Right cardiac atrium (tissue), 5 donors: ENCODE measurements at regions not wholly inside any gene's neighbourhood (a gene's known extent, or its start where the extent isn't known, plus 50 kb on each side); places are given as distances from the start of the nearest gene placed in this dataset.

ENCODE experiments used
- ATAC-seq, 2 donors: fragments of 200-7000 bp; cut with Tn5 transposase; one replicate each; pipeline versions ENCODE4 v1.8.0 to v1.9.1; 2020; ENCODE audit warnings: moderate library complexity in 2 of 2, mild to moderate bottlenecking in 1 of 2
- DNase-seq, 3 donors: peaks; one replicate each; pipeline ENCODE4 v3.0.0-alpha.2; 2020
- H3K27ac ChIP-seq: one replicate; pipeline ENCODE4 v1.5.1; 2013; ENCODE audit warnings: mild to moderate bottlenecking, low read length, control low read depth, moderate library complexity
- H3K27me3 ChIP-seq: one replicate; pipeline ENCODE4 v1.6.1; 2013; ENCODE audit not compliant: control insufficient read depth, insufficient read depth
- H3K4me1 ChIP-seq: one replicate; pipeline ENCODE4 v1.6.1; 2013; ENCODE audit warnings: low read length; ENCODE audit not compliant: control insufficient read depth, insufficient read depth
- H3K4me3 ChIP-seq: one replicate; pipeline ENCODE4 v1.5.1; 2013; ENCODE audit warnings: low read length, control low read depth
- H3K9me3 ChIP-seq: one replicate; pipeline ENCODE4 v1.6.1; 2013; ENCODE audit warnings: low read length; ENCODE audit not compliant: control insufficient read depth
- WGBS: extraction: QIAGEN DNeasy Blood & Tissue Kit; methylation state at CpG from one replicate; pipeline ENCODE4 v1.1.7; 2013; 5-methylcytosine and 5-hydroxymethylcytosine counted together
- intact Hi-C, 4 donors: fragments of 100-400 bp; cut with DNase I; formaldehyde crosslinking; loops; one replicate each; pipeline versions ENCODE4 v1.11.0 to v1.14.0; 2022 to 2023
- donor health status: healthy with polysubstance abuse.
- donor health status: DM: no; HTN: yes; CAD: no.
- donor health status: DM: no; HTN: no; CAD: no.
- donor health status: DM: no; HTN: yes; CAD: no; lungs with severe emphysema.
- donor health status: DM: yes; HTN: yes; CAD: no.

DNA sequence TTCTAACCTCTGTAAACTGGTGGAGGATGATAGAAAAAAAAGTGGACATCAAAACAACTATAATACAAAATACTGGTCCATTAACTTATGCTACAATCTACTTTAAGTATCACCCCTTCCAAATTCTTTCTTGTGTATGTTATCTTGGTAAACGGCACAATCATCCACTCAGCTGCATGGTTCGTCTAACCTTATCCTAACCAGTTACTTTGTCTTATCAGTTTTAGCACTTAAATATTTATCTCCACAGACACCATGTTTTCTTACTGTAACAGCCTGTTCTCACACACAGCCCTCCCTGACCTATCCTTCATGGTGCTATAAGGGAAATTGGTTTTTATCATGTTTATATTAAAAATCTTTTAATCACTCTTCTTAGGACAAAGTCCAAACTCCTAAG, 157.2 kb downstream of the PTGER3 start:
- Histone ChIP-seq H3K4me3 (no peak overlapping the region), H3K27ac (no peak overlapping the region), H3K9me3 (no peaks in the 10 kb centered on the region), H3K4me1 (peaks cover 2% of the 10 kb centered on the region), H3K27me3 (no peaks in the 10 kb centered on the region)
- intact Hi-C loops: loop anchor here in 1 of 4 donors (10.0 kb wide), 1 partner anchor 186 kb away; no protein-coding TSS in a partner anchor
- ATAC-seq: no peak
- WGBS: 36% methylated on average over 2 of the region's 2 CpGs
- DNase-seq: no peak

DNA sequence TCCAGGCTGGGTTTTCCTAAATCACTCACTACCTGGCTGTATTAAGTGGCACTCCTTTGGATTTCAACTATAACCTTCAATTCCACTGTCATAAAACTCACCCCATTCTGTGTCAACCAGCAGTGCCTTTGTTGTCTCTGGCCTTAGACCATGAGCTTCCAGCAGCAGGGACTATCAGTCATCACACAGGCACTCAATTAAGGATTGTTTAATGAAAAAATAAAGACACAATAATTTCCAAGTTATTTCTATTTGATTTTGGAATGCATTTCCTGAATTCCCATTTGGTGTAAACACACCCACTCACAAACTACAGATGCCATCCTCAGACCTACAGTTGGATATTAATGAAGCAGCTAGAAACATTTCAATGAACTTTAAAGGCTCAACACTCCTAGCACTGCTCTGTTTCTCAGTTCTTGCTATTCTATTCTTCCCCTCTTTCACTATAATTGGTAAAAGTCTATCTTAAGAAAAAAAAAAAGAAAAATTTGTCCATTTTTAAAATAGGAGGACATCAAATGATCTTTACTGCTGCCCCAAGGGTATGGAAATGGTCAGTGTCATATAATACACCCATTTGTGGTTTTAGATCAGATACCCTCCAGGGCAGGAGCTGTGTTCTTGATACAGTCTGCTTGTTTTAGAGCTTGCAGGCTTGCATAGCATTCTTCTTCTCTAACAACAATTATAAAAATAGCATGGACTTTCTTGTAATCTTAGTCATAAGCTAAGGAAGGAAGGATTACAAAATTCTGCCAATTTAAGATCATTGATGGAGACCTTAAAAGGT, 156.4 kb downstream of the PTGER3 start:
- Histone ChIP-seq H3K4me1 (peaks cover 2% of the 10 kb centered on the region), H3K9me3 (no peaks in the 10 kb centered on the region), H3K4me3 (no peak overlapping the region), H3K27ac (no peak overlapping the region), H3K27me3 (no peaks in the 10 kb centered on the region)
- intact Hi-C loops: loop anchor here in 1 of 4 donors (10.0 kb wide), 1 partner anchor 186 kb away; no protein-coding TSS in a partner anchor
- ATAC-seq: no peak
- no peak for DNase-seq

DNA sequence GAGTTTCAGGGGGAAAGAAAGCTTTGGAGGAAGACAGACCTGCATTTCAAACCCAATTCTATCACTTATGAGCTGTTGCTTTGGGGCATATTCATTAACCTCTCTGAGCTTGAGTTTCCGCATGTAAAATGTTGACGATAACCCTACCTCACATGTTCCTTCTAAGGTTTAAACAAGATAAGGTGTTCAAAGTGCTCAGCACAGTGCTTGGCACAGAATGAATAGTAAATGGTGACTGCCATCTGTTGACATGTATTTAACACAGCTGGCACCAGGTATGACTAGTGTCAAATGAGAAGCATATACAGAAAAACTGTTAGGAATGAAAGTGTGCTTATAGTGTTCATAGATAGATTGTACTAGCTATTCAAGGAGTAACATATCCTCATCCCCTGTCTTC, 155.5 kb downstream of the PTGER3 start:
- no peak for ATAC-seq
- H3K27ac ChIP-seq: no peak overlapping the region
- H3K27me3 ChIP-seq: no peaks in the 10 kb centered on the region
- H3K4me1 ChIP-seq: peaks cover 2% of the 10 kb centered on the region
- no peak overlapping the region for H3K4me3 ChIP-seq
- DNase-seq: no peak
- intact Hi-C loops: loop anchor here in 1 of 4 donors (10.0 kb wide), 1 partner anchor 187 kb away; no protein-coding TSS in a partner anchor
- H3K9me3 ChIP-seq: no peaks in the 10 kb centered on the region
- WGBS: 98% methylated on average over 2 of the region's 2 CpGs

DNA sequence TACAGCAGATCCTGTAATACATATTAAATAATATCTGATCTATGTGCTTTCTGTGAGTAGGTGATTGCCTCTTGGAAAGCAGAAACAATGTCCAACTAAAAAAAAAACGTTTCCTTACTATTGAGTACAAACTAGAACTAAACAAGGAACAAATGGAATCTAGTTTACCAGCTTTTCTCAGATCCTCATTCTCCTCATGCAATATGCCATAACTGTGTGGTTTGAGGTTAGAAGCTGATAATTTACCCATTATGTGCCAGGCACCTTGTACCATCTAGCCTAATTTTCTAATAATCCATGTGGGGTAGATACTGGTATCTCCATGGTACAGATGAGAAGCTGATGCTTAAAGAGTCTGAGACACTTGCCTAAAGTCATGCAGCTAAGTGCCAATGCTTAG, 154.7 kb downstream of the PTGER3 start:
- no peaks in the 10 kb centered on the region for H3K9me3 ChIP-seq
- DNase-seq (no peak), ATAC-seq (no peak)
- no peak overlapping the region for H3K4me3 ChIP-seq
- intact Hi-C loops: loop anchor here in 1 of 4 donors (10.0 kb wide), 1 partner anchor 188 kb away; no protein-coding TSS in a partner anchor
- 20% methylated on average over 1 of the region's 1 CpG for WGBS
- no peak overlapping the region for H3K27ac ChIP-seq
- no peaks in the 10 kb centered on the region for H3K27me3 ChIP-seq
- H3K4me1 ChIP-seq: peaks cover 2% of the 10 kb centered on the region

DNA sequence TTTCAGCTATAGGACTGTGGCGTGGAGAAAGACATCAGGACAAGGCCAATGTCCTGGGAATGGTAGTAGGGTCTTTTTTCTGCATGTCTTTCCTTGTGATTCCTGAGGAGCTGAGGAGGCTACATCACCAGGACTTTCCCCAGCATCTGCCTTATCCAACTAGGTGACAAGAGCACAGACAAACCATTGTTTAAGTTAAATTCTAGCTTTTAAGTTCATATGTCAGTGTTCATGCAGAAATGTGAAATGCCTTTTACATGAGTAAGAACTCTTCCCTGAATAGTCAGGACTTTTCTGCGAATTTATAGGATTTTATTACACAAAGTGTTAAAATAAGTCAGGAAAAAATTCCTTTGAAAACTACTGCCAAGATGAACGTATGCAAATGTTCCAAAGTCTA, 154.2 kb downstream of the PTGER3 start:
- Histone ChIP-seq H3K4me3 (no peak overlapping the region), H3K9me3 (no peaks in the 10 kb centered on the region), H3K27me3 (no peaks in the 10 kb centered on the region), H3K27ac (no peak overlapping the region), H3K4me1 (peaks cover 2% of the 10 kb centered on the region)
- no peak for DNase-seq
- no peak for ATAC-seq
- 64% methylated on average over 3 of the region's 3 CpGs for WGBS
- intact Hi-C loops: loop anchor here in 1 of 4 donors (10.0 kb wide), 1 partner anchor 189 kb away; no protein-coding TSS in a partner anchor

DNA sequence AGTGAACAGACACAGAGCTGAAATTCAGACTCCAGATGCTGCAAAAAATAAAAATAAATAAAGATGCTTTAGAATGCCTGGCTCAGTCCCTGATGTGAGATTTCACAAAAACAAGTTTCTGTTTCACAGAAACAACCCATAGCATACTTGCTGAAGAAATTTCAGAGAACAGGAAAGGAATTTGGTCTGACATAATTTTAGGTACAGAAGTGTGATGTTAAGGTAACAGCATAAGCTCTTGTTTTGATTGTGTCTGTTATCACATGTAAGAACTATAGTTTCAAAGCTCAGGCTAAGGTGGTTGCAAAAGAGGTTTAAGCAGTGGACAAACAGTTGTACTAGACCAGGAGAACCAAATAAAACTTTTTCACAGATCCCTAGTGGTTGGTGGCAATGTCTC, 152.1 kb downstream of the PTGER3 start:
- Histone ChIP-seq H3K4me3 (no peak overlapping the region), H3K27me3 (no peaks in the 10 kb centered on the region), H3K4me1 (peaks cover 2% of the 10 kb centered on the region), H3K9me3 (no peaks in the 10 kb centered on the region), H3K27ac (no peak overlapping the region)
- DNase-seq: no peak
- intact Hi-C loops: loop anchor here in 1 of 4 donors (10.0 kb wide), 1 partner anchor 191 kb away; no protein-coding TSS in a partner anchor
- ATAC-seq: no peak

DNA sequence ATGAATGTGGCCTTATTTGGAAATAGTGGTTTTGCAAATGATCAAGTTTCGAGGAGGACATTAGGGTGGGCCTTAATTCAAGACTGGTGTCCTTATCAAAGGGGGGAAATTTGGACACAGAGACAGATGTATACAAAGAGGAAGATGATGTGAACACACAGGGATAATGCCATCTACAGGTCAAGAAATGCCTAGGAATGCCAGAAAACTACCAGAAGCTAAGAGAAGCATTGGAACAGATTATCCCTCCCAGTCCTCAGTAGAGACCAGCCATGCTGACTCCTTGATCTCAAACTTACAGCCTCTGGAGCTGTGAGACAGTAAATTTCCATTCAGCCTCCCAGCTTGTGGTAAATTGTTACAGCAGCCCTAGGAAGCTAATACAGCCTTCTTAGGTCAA, 151.4 kb downstream of the PTGER3 start:
- DNase-seq (no peak), ATAC-seq (no peak)
- H3K27ac ChIP-seq: no peak overlapping the region
- no peaks in the 10 kb centered on the region for H3K4me1 ChIP-seq
- intact Hi-C loops: loop anchor here in 1 of 4 donors (10.0 kb wide), 1 partner anchor 191 kb away; no protein-coding TSS in a partner anchor
- 47% methylated on average over 1 of the region's 1 CpG for WGBS
- no peaks in the 10 kb centered on the region for H3K9me3 ChIP-seq
- H3K27me3 ChIP-seq: no peaks in the 10 kb centered on the region
- no peak overlapping the region for H3K4me3 ChIP-seq

DNA sequence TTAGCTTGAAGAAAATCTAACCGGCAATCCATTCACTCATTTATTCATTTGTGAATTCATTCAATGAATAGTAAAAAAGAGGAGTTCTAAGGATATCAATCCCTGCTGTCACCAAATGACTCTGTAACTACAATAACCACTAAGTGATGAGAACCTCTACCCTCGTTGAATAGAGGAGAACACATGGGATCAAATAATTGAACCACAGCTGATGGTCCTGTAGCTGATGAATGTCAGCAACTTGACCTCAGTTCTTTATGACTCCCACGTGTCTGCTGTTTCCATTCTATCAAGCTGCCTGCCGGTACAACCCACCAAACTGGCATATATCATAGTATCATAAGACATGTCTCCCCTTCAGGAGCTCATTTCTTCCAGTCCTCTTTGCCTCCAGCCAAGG, 150.3 kb downstream of the PTGER3 start:
- DNase-seq: no peak
- Histone ChIP-seq H3K4me1 (no peaks in the 10 kb centered on the region), H3K9me3 (no peaks in the 10 kb centered on the region), H3K4me3 (no peak overlapping the region), H3K27me3 (no peaks in the 10 kb centered on the region), H3K27ac (no peak overlapping the region)
- intact Hi-C loops: loop anchor here in 1 of 4 donors (10.0 kb wide), 1 partner anchor 192 kb away; no protein-coding TSS in a partner anchor
- WGBS: 65% methylated on average over 4 of the region's 4 CpGs
- no peak for ATAC-seq

DNA sequence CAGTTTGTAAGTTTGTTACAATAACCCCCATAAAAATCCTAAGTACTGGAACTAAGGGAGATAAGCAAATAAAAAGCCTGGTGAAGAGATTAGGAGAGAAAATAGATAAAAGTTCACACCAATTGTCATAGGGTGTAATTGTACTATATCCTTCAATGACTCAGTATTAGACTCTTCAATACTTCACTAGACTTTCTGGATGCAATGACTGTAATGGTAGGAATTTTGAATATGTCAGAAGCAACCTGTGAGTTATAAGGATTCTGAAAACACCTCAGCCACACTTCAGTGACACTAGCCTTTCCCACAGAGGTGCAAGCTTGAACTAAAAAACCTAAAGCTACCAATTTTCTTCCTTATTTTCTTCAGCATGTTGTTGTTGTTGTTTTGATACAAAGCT, 147.9 kb downstream of the PTGER3 start:
- H3K27me3 ChIP-seq: no peaks in the 10 kb centered on the region
- intact Hi-C loops: loop anchor here in 1 of 4 donors (10.0 kb wide), 1 partner anchor 195 kb away; no protein-coding TSS in a partner anchor
- H3K4me1 ChIP-seq: no peaks in the 10 kb centered on the region
- ATAC-seq (no peak), DNase-seq (no peak)
- H3K9me3 ChIP-seq: no peaks in the 10 kb centered on the region
- no peak overlapping the region for H3K4me3 ChIP-seq
- H3K27ac ChIP-seq: no peak overlapping the region

DNA sequence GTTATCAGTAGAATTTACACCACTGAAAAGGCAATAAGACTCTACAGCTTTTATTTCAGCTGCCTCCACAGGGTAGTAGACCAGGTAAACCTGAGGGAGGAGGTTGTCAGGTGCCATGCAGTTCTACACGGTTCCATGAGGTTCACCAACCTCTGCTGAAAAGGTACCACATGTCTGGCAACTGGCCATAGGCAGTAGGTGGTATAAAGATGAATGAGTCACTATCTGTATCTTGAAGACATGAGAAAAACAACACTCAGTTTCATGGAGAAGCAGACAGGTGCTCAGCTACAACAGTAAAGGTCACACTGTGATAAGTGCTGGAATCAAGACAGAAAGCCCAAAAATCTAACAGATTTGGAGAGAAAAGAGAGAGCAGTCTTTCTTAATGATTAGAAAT, 145.4 kb downstream of the PTGER3 start:
- Histone ChIP-seq H3K4me3 (no peak overlapping the region), H3K4me1 (no peaks in the 10 kb centered on the region), H3K9me3 (no peaks in the 10 kb centered on the region), H3K27me3 (no peaks in the 10 kb centered on the region), H3K27ac (no peak overlapping the region)
- DNase-seq: no peak
- intact Hi-C loops: no loop called here
- no peak for ATAC-seq
- 65% methylated on average over 1 of the region's 1 CpG for WGBS

DNA sequence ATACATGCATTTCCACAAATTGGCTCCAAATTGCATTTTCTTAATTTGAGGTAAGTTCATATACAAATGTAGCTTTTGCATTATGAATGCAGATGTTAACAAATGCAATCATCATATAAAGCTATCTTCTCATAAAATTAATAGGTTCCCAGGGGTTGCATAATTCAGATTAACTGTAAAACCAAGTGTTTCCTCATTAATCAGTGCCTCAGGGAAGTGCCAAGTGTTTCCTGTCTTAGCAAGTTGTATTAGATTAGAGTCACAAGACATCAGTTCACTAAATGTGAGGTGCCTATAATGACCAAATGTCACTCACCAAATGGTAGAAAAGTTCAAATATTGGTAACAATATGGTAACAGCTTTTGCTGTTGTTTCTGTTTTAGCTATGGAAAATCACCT, 140.8 kb downstream of the PTGER3 start:
- ATAC-seq (no peak), DNase-seq (no peak)
- Histone ChIP-seq H3K4me3 (no peak overlapping the region), H3K27ac (no peak overlapping the region), H3K27me3 (no peaks in the 10 kb centered on the region), H3K9me3 (no peaks in the 10 kb centered on the region), H3K4me1 (no peaks in the 10 kb centered on the region)
- intact Hi-C loops: no loop called here
